Hematopoietic multipotent progenitor cell treated with erythropoietin and hydrocortisone succinate and interleukin-3 and kit ligand, for 15 days (in vitro differentiated cells): ENCODE measurements at regions not wholly inside any gene's neighbourhood (a gene's known extent, or its start where the extent isn't known, plus 50 kb on each side); places are given as distances from the start of the nearest gene placed in this dataset.

ENCODE experiments used
- DNase-seq: peaks from one replicate; pipeline ENCODE4 v3.0.0-alpha.2; 2015; ENCODE audit warnings: low spot score

DNA sequence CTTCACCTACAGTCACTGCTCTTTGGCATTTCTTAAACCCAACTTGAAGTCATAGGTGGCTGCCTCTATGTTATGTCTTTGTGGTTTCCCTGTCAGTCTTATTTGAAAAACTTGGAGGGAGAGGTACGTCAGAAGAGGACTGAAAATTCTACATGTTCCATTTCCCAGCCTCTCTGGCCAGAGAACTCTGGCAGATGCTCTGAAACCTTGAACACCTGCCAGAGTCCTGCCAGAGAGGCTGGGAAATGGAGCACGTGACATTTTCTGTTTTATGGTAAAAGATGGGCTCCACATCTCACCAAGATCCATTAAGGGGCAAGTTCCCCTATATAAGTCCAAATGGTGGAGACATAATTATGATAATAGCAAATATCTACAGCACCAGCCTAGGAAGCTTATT is 99.5 kb downstream of the MAFB start:
- no peak for DNase-seq

DNA sequence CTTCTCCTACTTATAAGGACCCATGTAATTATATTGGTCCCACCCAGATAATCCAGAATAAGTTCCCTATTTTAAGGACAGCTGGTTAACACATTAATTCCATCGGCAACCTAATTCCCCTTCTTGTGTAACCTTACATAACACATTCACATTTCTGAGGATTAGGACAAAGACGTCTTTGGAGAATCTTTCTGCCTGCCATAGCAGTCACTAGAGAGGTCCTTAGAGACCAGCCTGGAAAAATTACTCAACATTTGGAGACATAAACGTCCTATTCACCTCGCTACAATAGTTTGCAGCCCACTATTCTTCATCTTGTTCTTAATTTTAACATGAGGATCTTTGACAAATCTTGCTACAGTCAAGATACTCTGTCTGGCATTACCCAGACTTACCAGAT is 100.1 kb downstream of the MAFB start:
- no peak for DNase-seq

DNA sequence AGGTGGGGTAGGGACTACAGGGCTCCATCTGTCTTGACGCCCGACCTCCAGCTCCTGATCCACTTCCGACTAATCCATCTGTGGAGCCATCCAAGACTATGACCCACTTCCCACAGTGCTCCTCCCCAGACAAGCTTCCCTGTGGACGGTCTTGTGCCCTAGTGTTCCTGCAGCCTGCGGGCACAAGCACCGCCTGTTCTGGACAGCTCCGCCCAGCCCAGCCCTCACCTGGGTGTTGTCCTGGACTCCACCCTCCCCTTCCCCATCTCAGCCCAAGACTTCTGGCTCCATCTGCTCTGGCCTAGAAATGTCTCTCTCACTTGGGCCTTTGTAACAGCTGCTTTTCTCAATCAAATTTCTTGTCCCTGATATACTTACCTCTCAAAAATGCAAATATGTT is 102.0 kb downstream of the MAFB start:
- no peak for DNase-seq

DNA sequence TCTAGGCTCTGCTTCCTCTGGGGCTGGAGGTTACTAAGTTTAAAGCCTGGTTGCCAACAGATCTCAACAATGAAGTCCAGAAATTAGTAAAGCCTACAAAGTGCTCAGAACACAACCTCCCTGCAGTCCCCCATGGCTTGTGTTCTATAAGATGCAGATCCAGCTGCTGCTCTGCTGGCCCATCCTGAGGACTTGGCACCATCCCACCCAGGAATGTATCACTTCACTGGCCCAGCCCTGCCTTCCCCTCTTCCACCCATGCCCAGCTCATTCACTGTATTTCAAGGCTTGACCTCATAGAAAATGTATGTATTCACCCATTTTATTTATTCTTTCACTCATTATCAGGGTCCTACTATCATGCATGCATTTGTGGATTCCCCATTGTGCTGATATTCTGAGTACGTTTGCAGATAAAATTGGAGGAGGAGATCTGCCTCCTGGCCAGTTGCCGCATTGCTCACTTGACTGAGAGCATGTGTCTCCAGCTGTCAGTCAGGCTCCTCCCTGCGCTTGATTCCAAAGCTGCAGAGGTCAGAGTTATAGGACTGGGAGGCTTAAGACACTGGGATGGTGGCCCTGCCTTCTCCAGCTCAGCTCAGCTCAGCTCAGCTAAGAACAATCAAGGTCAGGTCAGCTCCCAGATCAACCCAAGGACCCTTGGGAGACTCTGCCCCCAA is 104.8 kb downstream of the MAFB start:
- no peak for DNase-seq

DNA sequence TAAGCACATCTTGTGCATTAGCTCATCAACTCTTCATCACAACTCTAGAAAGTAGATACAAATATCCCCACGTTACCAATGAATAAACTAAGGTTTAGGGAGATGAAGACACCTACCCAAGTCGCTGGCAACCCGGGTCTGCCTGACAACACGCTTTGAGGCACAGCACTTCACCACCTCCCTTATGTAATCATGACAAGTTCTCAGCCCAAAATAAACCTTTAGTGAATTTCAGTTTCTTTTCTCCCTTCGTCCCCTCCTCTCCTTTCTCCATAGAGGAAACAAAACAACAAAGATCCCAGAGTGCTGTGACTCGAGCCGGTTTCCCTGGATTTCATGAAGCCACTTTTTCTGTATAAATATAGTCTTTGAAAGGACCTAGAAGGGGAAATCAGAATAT is 105.4 kb downstream of the MAFB start:
- DNase-seq, result no peak

DNA sequence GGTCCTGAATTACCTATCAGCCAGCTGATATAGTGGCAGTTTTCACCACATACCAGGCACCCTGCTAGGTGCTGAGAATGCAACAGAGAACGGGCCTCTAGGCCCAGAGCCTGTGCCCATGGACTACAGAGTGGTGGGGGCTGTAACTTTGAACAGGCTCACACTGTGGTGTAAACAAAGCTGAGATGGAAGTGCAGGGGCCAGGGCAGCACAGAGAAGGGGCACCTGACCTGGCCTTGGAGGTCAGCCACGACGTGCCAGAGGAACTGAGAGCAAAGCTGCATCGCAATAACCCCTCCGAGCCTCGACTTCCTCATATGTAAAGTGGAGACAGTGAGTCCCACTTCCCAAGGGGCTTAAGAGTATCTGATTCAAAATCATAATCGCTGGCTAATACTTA is 105.8 kb downstream of the MAFB start:
- no peak for DNase-seq

DNA sequence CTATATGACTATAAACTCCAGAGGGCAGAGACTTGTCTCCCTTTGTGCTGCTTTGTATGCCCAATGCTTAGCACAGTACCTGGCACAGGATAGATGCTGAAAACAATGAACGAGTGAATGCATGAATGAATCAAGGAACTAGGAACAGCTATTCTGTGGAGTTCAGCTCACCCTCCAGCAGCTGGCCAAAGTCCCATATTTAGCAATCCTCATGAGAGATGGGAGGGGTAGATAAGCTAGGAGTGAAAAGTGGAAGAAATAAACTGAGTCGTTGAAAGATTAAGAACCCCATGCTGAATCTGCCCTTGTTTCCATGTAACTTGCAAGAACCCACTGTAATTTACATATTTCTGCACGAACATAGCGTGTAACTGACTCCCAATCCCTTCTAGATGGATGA is 106.5 kb downstream of the MAFB start:
- DNase-seq, result no peak

DNA sequence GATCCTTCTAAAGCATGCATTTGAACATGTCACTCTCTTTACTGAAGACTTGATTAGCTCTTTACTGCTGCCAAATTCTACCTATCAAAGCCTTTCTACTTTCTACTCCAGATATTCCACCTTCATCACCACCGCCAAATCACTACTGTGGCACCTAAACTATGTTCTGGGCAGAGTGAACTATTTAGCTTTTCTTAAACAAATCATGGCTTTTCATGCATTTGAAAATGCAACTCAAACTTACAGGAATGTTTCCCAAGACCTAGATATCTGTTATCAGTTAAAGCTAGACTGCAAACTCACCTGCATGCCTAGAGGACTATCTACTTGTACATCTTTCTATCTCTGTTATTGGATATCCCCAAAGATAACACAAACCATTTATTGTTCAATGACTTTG is 109.3 kb downstream of the MAFB start:
- DNase-seq, result no peak

DNA sequence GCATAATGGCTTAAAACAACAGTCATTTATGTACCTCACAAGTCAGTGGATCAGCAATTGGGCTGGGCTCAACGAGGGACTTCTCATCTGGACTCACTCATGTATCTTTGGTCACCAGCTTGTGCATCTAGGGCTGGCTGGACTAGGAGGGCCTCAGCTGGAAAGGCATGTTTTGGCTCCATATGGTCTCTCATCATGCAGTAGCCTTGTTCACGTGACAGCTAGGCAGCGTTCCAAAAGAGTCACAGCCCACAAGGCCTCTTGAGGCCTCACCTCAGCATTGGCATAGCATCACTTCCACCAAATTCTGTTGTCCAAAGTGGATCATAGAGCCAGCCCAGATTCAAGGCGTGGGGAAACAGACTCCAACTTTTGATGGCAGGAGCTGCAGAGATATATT is 110.1 kb downstream of the MAFB start:
- DNase-seq, result no peak

DNA sequence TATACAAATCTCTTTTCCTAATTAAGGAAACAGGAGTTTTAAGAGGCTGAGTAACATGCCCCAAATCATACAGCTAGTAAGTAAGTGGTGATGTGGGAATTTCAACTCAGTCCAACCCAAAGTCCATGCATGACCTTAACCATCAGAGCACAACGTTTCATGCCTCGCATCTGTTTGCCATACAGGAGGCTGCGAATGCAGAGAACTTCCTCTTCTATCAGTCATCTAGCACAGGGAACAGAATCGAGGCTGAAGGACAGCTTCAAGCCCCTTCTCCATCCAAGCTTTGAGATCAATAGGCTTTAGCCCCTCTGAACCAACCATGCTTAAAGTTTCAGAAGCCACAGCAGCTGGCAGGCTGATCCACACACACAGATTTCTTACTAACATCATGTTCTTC is 113.2 kb downstream of the MAFB start:
- DNase-seq, result no peak

DNA sequence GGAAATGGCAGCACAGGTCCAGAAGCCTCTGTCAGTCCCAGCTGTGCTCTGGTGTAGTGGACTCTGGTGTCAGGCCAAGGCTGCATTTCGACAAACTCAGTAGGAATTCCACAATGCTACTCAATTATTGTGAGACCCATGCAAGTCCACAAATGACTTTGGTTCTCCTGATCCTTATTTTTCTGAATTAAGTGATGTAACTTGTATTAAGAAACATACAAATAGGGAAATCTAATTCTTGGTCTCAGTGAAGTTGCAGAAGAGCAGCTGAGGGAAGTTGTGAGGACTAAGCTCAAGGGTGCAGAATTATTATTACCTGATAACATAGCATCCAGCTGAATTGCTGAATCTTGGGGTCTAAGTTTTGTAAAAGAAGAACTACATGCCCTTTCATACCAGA is 116.8 kb downstream of the MAFB start:
- no peak for DNase-seq

DNA sequence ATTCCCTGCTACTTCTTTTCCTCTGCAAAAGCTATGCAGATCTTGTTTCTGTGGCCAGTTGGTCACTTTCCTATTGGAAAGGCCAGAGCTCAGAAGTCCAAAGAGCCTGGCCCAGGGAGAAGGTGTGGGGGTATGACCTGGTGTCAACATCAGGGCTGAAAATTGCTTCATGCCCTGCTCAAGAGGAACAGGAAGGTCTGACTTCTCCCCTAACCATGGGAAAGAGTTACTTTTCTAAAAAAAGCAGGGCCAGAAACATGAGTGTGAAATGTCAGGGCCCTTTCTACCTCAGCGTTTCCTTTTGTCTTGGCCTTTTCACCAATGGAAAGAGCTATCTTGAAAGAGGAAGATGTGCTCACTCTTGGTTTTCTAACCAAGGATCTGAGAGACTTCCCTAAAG is 117.4 kb downstream of the MAFB start:
- DNase-seq, result no peak

DNA sequence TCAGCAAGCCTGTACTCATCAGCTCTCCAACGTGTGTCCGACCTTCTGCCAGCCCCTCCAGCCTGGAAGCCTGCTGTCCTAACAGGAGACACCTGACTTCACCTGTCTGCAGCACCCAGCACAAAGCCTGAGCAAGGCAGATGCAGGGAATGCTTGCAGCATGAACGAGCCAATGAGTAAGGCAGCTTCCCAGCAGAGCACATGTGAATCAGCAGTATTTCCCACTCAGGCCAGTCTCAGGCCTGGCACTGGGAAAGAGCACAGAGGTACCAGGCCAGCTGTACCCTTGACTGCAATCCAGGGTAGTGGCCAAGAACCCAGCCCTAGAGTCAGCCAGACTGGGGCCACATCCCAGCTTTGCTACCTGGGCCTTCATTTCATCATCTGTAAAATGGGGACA is 120.8 kb downstream of the MAFB start:
- no peak for DNase-seq

DNA sequence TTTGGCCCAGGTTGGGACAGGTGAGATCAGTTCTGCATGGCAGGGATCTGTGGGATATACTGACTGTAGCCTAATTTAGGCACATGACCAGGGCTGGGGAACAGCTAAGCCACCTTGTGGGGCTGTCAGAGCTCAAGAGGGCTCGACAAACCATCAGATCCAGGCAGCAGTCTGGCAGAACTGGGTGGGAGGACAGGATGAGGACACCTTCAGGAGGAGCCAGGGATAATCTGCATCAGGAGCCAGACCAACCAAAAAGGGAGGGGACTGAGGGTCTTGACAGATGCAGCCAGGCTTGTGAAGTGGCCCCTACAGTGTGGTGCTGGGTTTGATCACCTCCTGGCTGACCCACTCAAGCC is 123.4 kb downstream of the MAFB start:
- DNase-seq, result no peak

DNA sequence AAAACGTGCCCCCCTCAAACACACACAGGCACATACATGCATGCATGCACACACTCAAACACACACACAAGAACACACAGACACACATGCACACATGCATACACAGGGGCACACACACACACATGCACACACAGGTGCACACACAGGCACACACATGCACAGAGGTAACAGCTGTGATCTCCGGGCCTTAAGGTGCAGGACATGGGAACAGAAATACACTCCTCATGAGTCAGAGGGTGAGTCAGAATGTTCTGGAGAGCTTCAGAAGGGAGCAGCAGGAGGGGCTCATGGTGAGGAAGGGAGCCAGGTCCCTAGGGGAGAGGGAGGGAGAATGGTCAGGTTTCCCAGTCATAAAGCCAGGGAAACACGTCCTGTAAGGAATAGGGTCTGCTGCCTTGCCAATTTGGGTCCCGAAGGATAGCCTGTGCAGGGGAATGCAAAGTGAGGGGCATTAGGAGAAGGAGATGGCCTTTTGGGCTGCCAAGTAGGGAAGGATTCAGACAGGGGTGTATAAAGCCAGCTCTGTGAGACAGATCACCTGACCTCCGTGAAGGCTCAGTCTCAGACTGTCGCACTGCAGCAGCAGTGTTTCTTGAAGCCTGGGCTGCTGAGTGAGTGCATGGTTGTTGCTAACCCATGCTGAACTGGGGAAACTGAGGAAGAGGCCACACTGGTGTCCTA is 123.9 kb downstream of the MAFB start:
- DNase-seq, result no peak

DNA sequence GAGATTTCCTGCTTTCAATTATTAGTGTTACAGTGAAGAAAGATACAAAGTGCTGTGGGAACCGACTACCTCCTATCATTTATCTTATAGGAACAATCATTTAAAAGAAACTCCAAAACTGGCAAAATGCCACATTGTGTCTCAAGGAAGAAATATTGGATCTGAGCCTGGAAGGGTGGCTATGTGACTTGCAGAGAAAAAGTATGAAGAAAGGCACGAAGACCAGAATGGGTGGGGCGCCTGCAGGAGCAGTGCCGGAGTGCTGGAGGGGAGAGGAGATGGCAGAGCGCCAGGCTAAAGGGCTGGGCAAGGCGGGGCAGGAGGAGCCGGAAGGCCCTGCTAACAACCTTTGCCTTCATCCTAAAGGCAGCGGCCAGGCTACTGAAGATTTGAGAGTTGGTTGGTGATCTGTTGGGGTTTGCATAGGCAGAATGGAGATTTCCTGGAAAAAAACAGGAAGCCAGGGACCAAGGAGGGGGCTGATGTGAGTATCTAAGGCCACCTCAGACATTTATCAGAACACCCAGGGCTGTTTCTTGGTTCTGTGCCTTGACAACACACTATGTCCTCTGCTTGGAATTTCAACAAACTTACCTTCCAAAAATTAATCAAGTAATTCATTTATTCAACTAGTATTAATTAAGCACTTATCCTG is 125.6 kb downstream of the MAFB start:
- no peak for DNase-seq

DNA sequence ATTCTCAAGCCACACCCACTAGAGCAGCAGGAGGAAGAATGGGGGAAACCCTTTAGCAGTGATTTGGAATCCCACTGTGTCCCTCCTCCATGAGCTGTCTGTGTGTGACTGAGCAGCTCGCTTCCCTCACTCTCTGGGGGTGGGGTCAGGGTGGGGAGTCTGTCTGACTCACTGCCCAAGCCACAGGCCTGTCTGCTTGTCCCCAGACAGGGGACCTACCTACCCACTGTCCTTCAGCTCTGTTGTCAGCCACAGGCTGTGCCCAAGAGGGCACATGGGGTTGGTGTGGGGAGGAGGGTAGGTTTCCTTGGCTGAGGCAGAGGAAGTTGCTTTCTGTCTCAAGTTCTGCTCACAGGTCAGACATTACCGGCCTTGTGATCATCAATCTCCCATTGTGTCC is 127.0 kb downstream of the MAFB start:
- DNase-seq, result no peak

DNA sequence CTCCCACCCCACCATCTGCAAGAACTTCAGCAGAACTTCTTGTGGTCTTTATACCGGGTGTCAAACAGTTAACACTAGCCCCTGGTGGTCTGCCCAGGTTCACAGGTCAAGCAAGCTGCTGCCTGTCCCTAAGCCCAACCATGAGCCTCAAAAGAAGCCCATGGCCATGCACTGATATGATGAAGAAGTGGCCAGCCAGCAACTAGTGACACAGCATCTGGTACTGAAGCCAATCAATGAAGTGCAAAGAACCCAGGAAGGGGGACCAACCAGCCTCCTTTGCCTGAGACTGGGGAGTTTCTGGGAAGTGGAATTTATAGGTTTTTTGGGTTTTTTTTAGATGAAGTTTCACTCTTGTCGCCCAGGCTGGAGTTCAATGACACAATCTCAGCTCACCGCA is 127.8 kb downstream of the MAFB start:
- DNase-seq, result no peak

DNA sequence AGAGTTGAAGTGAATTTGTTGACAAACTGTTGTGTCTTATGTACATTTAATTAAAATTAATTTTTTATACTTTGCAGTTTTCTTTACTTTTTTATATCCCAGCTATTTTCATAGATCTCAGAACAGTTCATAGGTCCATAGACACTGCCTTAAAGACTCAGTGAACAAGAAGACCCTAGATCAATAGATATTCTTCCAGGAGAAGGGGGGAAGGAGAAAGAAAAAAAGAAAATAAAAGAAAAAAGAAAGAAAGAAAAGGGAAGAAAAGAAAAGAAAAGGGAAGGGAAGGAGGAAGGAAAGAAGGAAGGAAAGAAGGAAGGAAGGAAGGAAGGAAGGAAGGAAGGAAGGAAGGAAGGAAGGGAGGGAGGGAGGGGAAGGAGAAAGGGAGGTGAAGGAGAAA is 130.8 kb downstream of the MAFB start:
- DNase-seq, result no peak

DNA sequence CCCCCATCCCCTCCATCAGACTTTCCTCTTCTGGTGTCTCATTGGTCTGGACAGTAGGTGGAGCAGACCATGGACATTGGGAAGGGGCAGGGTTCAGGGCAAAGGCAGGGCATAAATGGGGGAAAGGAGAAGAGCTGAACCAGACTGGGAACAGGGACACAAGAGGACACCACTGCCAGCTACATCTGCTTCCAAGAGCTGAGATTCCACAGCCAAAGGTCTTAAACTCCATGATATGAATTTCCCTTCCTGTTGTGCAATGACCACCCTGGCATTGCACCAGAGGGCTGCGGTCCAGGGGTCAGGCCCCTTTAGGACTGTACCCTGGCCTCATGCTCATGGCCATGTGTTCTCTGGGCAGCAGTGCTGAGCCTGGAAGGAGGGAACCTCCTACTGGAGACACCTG is 137.9 kb downstream of the MAFB start:
- DNase-seq, result no peak

DNA sequence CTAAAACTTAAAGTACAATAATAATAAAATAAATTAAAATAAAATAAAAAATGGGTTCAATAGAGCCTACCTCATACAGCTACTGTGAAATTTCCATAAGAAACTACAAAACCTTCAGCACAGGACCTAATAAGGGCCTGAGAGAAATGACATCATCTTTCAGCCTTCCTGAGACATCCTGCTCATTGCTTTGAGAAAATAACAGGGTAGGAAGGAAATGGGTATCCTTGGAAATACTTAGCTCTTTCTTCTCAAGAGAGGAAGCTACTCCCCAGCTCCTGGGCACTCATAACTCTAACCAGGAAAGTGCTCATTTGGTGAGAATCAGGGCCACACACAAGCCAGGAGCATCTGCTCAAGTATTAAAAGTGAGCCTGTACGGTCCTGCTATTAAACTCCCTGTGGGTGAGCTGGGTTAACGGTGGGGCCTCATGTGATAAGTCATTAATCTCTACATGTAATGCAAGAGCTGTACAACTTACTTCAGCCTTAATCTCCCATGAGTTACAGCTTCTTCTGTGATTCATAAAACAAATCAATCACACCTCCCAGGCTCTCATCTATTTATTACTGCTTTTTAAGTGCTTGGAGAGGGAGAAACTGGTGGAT is 141.4 kb downstream of the MAFB start:
- DNase-seq, result no peak

DNA sequence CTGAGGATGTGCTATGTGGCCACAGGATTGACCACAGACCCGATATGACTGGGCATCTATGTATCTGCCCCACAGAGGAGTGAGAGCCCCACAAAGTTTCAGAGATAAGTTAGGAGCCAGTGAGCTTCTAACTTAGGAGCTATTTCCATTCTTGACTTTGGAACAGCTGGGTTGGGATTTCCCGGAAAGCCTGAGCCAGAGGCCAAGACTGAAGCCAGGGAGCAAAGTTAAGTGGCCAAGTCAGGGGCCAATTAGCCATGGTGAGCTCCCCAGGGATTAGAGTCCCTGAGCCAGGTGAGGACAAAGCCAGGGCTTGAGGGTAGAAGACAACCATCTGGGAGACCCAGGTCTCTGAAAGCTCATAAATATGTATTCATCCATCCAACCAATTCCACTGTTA is 143.6 kb downstream of the MAFB start:
- DNase-seq, result no peak

DNA sequence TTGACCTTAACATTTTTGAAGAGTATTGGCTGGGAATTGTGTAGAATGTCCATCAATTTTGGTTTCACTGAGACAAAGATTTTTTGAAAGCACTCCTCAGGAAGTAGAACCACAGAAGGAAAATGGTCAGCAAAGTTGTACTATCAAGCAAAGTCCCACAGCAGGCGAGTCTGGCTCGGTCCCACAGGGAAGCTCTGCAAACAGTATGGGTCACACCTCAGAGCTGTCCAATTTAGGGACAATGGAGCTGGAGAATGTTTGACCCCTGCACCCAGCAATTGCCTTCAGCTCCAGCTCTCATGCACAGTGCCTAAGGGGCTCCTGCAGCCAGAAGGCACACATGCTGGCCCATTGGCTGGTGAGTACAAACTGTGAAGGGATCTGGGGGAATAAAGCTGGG is 147.0 kb downstream of the MAFB start:
- no peak for DNase-seq
